SK-N-SH (cell line): ENCODE measurements at regions not wholly inside any gene's neighbourhood (a gene's known extent, or its start where the extent isn't known, plus 50 kb on each side); places are given as distances from the start of the nearest gene placed in this dataset.

Experiments used
- CHD2 ChIP-seq: fragments of 150-350 bp; IDR thresholded peaks from 2 replicates; pipeline ENCODE4 v1.6.1; 2018; ENCODE audit warnings: low read length; ENCODE audit not compliant: partially characterized antibody
- CTCF ChIP-seq: fragments of 200-600 bp; sonication (generic); IDR thresholded peaks from 2 replicates; pipeline ENCODE4 v1.6.1; 2017; ENCODE audit warnings: antibody characterized with exemption, mild to moderate bottlenecking, moderate library complexity
- MAX ChIP-seq: IDR thresholded peaks from 2 replicates; pipeline ENCODE4 v1.4.0; 2012; ENCODE audit warnings: low read depth
- RFX5 ChIP-seq: IDR thresholded peaks from 2 replicates; pipeline ENCODE4 v1.6.1; 2012; ENCODE audit warnings: mild to moderate bottlenecking, improper control_type of control experiment, low read length
- TAF1 ChIP-seq: IDR thresholded peaks from 2 replicates; pipeline ENCODE4 v1.6.1; 2012; ENCODE audit warnings: low read depth, mild to moderate bottlenecking, low read length, moderate library complexity, borderline replicate concordance
- ZBTB33 ChIP-seq: IDR thresholded peaks from 2 replicates; pipeline ENCODE4 v1.4.0; 2012; ENCODE audit warnings: low read depth, borderline replicate concordance

- no peak for TF ChIP-seq MAX
- no peak for TF ChIP-seq CTCF
- TF ChIP-seq ZBTB33, result no peak
- no peak for TF ChIP-seq TAF1
- no peak for TF ChIP-seq CHD2
- no peak for TF ChIP-seq RFX5
Measured at GRCh38 chr4:44791831-44792230, 65.5 kb upstream of the GNPDA2 start.
